ENCODE measurements at regions not wholly inside any gene's neighbourhood (a gene's known extent, or its start where the extent isn't known, plus 50 kb on each side); places are given as distances from the start of the nearest gene placed in this dataset.
"Not testable (repeated sequence)": the region's sequence is repeated elsewhere in the genome, so short reads cannot be mapped to it uniquely, and the experiment has no call there.

GRCh38 chr20:51271289-51271688, 248.4 kb upstream of the KCNG1 start:
- not testable (repeated sequence) for H3K4me3 ChIP-seq (ENCODE audit: insufficient read depth, low read depth, low read length, poor library complexity, severe bottlenecking); H3K27me3 ChIP-seq (replicated peaks; ENCODE audit: control insufficient read depth, insufficient read depth, low read length, poor library complexity, severe bottlenecking); DNase-seq; H3K9me3 ChIP-seq (ENCODE audit: control insufficient read depth, low read length); H3K27ac ChIP-seq (ENCODE audit: insufficient read depth, low read length, poor library complexity, severe bottlenecking); H3K4me1 ChIP-seq (ENCODE audit: control insufficient read depth, insufficient read depth, low read length, poor library complexity, severe bottlenecking); H3K36me3 ChIP-seq (ENCODE audit: control insufficient read depth, insufficient read depth, low read length)

GRCh38 chr20:51269671-51270070, 246.8 kb upstream of the KCNG1 start:
- Histone ChIP-seq H3K9me3 (ENCODE audit: control insufficient read depth, low read length) (no peaks in the 10 kb centered on the region), H3K36me3 (ENCODE audit: control insufficient read depth, insufficient read depth, low read length) (no peaks in the 10 kb centered on the region), H3K4me3 (ENCODE audit: insufficient read depth, low read depth, low read length, poor library complexity, severe bottlenecking) (no peak overlapping the region), H3K27ac (ENCODE audit: insufficient read depth, low read length, poor library complexity, severe bottlenecking) (no peak overlapping the region), H3K4me1 (ENCODE audit: control insufficient read depth, insufficient read depth, low read length, poor library complexity, severe bottlenecking) (no peaks in the 10 kb centered on the region), H3K27me3 (replicated peaks; ENCODE audit: control insufficient read depth, insufficient read depth, low read length, poor library complexity, severe bottlenecking) (no peaks in the 10 kb centered on the region)
- no peak for DNase-seq

DNA sequence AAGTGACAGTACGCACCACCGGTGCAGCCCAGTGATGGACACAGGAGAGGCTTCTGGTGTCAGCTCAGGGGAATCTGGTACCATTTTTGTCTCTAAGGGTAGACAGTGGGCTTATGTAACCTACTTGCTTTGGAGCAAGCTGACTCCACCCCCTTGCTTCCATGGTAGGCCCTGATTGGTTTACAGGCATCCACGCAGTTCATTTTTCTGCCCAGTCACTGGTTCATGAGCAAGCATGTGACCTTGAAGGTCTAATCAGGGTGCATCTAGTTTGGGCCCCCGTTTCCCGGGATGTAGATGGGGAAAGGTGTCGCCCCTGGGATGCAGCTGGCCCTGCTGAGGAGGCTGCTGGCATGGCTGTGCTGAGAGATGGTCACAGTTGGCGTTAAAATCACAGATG, 244.8 kb upstream of the KCNG1 start:
- Histone ChIP-seq H3K4me3 (ENCODE audit: insufficient read depth, low read depth, low read length, poor library complexity, severe bottlenecking) (no peak overlapping the region), H3K36me3 (ENCODE audit: control insufficient read depth, insufficient read depth, low read length) (no peaks in the 10 kb centered on the region), H3K27ac (ENCODE audit: insufficient read depth, low read length, poor library complexity, severe bottlenecking) (no peak overlapping the region), H3K9me3 (ENCODE audit: control insufficient read depth, low read length) (no peaks in the 10 kb centered on the region), H3K4me1 (ENCODE audit: control insufficient read depth, insufficient read depth, low read length, poor library complexity, severe bottlenecking) (no peaks in the 10 kb centered on the region), H3K27me3 (replicated peaks; ENCODE audit: control insufficient read depth, insufficient read depth, low read length, poor library complexity, severe bottlenecking) (no peaks in the 10 kb centered on the region)
- DNase-seq: no peak

DNA sequence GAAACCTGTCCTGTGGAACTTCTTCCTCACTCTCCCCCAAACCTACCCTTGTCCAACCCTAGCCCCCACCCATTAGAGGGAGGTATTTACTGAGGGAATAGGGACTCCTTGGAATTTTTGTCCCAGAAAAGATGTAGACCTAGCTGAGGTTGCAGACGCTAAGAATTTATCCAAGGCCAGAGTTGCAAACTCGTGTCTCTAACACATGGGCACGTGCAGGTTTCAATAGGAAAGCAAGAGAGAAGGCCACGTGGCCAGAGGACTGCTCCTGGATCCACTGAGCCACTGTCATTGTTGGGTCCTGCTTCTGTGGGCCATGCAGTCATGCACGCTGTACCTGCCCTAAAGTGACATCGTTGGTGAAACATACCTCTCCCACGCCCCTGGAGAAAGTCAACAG, 243.4 kb upstream of the KCNG1 start:
- no peaks in the 10 kb centered on the region for H3K27me3 ChIP-seq (replicated peaks; ENCODE audit: control insufficient read depth, insufficient read depth, low read length, poor library complexity, severe bottlenecking)
- no peak overlapping the region for H3K27ac ChIP-seq (ENCODE audit: insufficient read depth, low read length, poor library complexity, severe bottlenecking)

DNA sequence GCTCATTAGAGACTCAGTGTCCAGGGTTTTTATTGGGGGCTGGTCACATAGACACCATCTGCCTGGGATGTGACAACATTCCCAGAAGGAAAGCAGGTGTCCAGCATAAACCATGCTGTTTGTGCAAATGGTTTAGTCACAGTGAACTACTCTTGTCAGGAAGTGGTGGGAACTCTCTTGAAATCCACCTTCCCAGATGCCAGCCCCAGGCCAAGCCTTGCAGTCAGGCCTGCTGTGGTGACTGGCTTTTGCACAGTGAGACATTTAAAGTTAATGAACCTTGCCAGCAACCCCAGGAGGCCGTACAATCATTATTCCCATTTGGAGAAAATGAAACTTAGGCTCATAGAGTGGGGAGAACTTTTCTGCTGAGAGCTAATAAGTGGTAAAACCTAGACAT, 242.5 kb upstream of the KCNG1 start:
- Histone ChIP-seq H3K4me3 (ENCODE audit: insufficient read depth, low read depth, low read length, poor library complexity, severe bottlenecking) (no peak overlapping the region), H3K4me1 (ENCODE audit: control insufficient read depth, insufficient read depth, low read length, poor library complexity, severe bottlenecking) (no peaks in the 10 kb centered on the region), H3K9me3 (ENCODE audit: control insufficient read depth, low read length) (no peaks in the 10 kb centered on the region), H3K27ac (ENCODE audit: insufficient read depth, low read length, poor library complexity, severe bottlenecking) (no peak overlapping the region), H3K27me3 (replicated peaks; ENCODE audit: control insufficient read depth, insufficient read depth, low read length, poor library complexity, severe bottlenecking) (no peaks in the 10 kb centered on the region), H3K36me3 (ENCODE audit: control insufficient read depth, insufficient read depth, low read length) (no peaks in the 10 kb centered on the region)
- no peak for DNase-seq

More for the DNA sequence above, 243.4 kb upstream of the KCNG1 start:
- no peak for DNase-seq
- no peaks in the 10 kb centered on the region for H3K36me3 ChIP-seq (ENCODE audit: control insufficient read depth, insufficient read depth, low read length)
- H3K4me1 ChIP-seq (ENCODE audit: control insufficient read depth, insufficient read depth, low read length, poor library complexity, severe bottlenecking): no peaks in the 10 kb centered on the region
- H3K9me3 ChIP-seq (ENCODE audit: control insufficient read depth, low read length): no peaks in the 10 kb centered on the region
- no peak overlapping the region for H3K4me3 ChIP-seq (ENCODE audit: insufficient read depth, low read depth, low read length, poor library complexity, severe bottlenecking)

DNA sequence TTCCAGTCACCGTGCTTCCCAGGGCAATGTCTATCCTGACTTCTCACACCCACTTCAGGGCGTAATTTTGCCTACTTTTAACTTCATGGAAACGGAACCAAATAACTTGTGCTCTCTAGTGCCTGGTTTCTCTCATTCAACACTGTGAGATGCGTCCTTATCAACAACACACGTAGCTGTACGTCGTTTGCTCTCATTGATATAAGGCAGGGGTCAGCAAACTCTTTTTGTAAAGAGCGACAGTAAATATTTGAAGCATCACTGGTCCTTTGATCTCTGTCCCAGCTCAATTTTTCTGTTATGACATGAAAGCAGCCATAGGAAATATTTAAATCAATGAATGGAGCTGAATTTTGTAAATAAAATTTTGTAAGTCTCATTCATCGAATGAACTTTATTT, 239.3 kb upstream of the KCNG1 start:
- H3K36me3 ChIP-seq (ENCODE audit: control insufficient read depth, insufficient read depth, low read length): no peaks in the 10 kb centered on the region
- H3K4me3 ChIP-seq (ENCODE audit: insufficient read depth, low read depth, low read length, poor library complexity, severe bottlenecking): no peak overlapping the region
- H3K27ac ChIP-seq (ENCODE audit: insufficient read depth, low read length, poor library complexity, severe bottlenecking): no peak overlapping the region
- H3K4me1 ChIP-seq (ENCODE audit: control insufficient read depth, insufficient read depth, low read length, poor library complexity, severe bottlenecking): no peaks in the 10 kb centered on the region
- no peaks in the 10 kb centered on the region for H3K9me3 ChIP-seq (ENCODE audit: control insufficient read depth, low read length)
- H3K27me3 ChIP-seq (replicated peaks; ENCODE audit: control insufficient read depth, insufficient read depth, low read length, poor library complexity, severe bottlenecking): no peaks in the 10 kb centered on the region
- DNase-seq: no peak

GRCh38 chr20:51259455-51259854, 236.5 kb upstream of the KCNG1 start:
- no peak overlapping the region for H3K4me3 ChIP-seq (ENCODE audit: insufficient read depth, low read depth, low read length, poor library complexity, severe bottlenecking)
- H3K36me3 ChIP-seq (ENCODE audit: control insufficient read depth, insufficient read depth, low read length): no peaks in the 10 kb centered on the region
- H3K9me3 ChIP-seq (ENCODE audit: control insufficient read depth, low read length): no peaks in the 10 kb centered on the region
- H3K4me1 ChIP-seq (ENCODE audit: control insufficient read depth, insufficient read depth, low read length, poor library complexity, severe bottlenecking): no peaks in the 10 kb centered on the region
- no peak overlapping the region for H3K27ac ChIP-seq (ENCODE audit: insufficient read depth, low read length, poor library complexity, severe bottlenecking)
- no peaks in the 10 kb centered on the region for H3K27me3 ChIP-seq (replicated peaks; ENCODE audit: control insufficient read depth, insufficient read depth, low read length, poor library complexity, severe bottlenecking)
- DNase-seq: no peak

DNA sequence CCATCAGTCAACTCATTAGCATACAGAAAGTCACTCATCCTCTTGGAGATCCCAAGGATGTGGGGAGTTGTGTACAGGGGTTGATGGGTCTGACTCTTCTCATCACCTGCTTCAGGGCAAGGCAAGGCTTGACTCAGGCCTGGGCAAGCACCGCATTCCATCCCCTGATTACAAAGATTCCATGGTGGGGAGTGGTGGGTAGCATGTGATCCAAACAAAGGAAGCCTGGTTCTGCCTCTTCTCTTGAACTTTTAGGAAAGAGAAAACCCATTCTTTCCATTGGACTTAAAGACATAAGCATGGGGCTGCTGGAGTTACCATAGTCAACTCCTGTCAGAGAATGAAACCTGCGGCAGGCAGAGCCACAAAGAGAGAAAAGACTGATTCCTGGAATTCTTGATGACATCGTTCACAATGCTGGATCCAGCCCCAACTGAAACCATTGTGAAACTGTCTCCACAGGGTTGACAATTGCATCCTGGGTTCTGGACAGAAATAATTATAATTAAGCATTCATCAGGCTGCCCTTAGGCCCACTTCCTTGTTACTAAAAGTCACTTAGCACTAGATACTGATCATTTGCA, 235.8 kb upstream of the KCNG1 start:
- no peaks in the 10 kb centered on the region for H3K27me3 ChIP-seq (replicated peaks; ENCODE audit: control insufficient read depth, insufficient read depth, low read length, poor library complexity, severe bottlenecking)
- no peak overlapping the region for H3K4me3 ChIP-seq (ENCODE audit: insufficient read depth, low read depth, low read length, poor library complexity, severe bottlenecking)
- no peaks in the 10 kb centered on the region for H3K9me3 ChIP-seq (ENCODE audit: control insufficient read depth, low read length)
- no peaks in the 10 kb centered on the region for H3K4me1 ChIP-seq (ENCODE audit: control insufficient read depth, insufficient read depth, low read length, poor library complexity, severe bottlenecking)
- H3K27ac ChIP-seq (ENCODE audit: insufficient read depth, low read length, poor library complexity, severe bottlenecking): no peak overlapping the region
- DNase-seq: no peak
- H3K36me3 ChIP-seq (ENCODE audit: control insufficient read depth, insufficient read depth, low read length): no peaks in the 10 kb centered on the region

DNA sequence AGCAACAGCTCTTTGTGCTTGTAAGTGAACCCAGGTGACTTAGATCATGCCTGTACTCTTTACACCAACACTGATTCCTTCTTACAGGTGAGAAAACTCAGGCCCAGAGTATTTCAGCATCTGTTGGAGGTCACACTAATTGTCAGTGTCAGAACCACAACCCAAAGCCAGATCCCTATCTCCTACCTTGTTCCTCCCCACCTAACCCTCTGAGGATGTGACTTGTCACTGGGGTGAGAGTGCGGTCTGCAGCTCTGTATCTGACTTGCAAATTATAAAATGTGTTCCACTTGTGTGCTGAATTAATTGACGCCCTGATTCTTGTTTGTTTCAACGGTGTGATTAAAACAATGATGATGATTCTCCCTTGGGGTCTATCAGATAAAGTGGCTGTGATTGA, 232.5 kb upstream of the KCNG1 start:
- no peaks in the 10 kb centered on the region for H3K36me3 ChIP-seq (ENCODE audit: control insufficient read depth, insufficient read depth, low read length)
- H3K4me1 ChIP-seq (ENCODE audit: control insufficient read depth, insufficient read depth, low read length, poor library complexity, severe bottlenecking): no peaks in the 10 kb centered on the region
- H3K9me3 ChIP-seq (ENCODE audit: control insufficient read depth, low read length): no peaks in the 10 kb centered on the region
- no peak for DNase-seq
- no peak overlapping the region for H3K4me3 ChIP-seq (ENCODE audit: insufficient read depth, low read depth, low read length, poor library complexity, severe bottlenecking)
- no peak overlapping the region for H3K27ac ChIP-seq (ENCODE audit: insufficient read depth, low read length, poor library complexity, severe bottlenecking)
- H3K27me3 ChIP-seq (replicated peaks; ENCODE audit: control insufficient read depth, insufficient read depth, low read length, poor library complexity, severe bottlenecking): no peaks in the 10 kb centered on the region

DNA sequence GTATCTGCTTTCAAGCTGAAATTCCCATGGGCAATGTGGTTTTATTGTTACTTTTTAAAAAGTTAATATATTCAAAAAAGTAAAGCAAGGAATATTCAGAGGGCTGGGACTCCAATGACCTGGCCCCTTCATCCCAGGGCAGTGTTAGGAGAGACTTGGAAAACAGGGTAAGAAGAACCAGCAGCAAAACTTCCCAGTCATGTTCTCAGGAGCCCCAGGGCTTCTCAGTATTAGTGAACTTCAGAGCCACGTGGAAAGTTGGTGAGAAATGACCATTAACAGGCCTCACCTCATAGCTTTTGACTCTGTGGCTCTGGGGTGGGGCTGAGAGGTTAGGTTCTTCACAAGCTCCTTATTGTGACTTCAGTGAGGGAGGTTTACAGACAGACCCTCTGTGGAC, 230.4 kb upstream of the KCNG1 start:
- no peaks in the 10 kb centered on the region for H3K9me3 ChIP-seq (ENCODE audit: control insufficient read depth, low read length)
- no peak overlapping the region for H3K4me3 ChIP-seq (ENCODE audit: insufficient read depth, low read depth, low read length, poor library complexity, severe bottlenecking)
- H3K36me3 ChIP-seq (ENCODE audit: control insufficient read depth, insufficient read depth, low read length): no peaks in the 10 kb centered on the region
- no peaks in the 10 kb centered on the region for H3K27me3 ChIP-seq (replicated peaks; ENCODE audit: control insufficient read depth, insufficient read depth, low read length, poor library complexity, severe bottlenecking)
- no peaks in the 10 kb centered on the region for H3K4me1 ChIP-seq (ENCODE audit: control insufficient read depth, insufficient read depth, low read length, poor library complexity, severe bottlenecking)
- DNase-seq: no peak
- H3K27ac ChIP-seq (ENCODE audit: insufficient read depth, low read length, poor library complexity, severe bottlenecking): no peak overlapping the region

- H3K27ac ChIP-seq (ENCODE audit: insufficient read depth, low read length, poor library complexity, severe bottlenecking): no peak overlapping the region
- H3K27me3 ChIP-seq (replicated peaks; ENCODE audit: control insufficient read depth, insufficient read depth, low read length, poor library complexity, severe bottlenecking): no peaks in the 10 kb centered on the region
- no peak for DNase-seq
- no peaks in the 10 kb centered on the region for H3K9me3 ChIP-seq (ENCODE audit: control insufficient read depth, low read length)
- no peak overlapping the region for H3K4me3 ChIP-seq (ENCODE audit: insufficient read depth, low read depth, low read length, poor library complexity, severe bottlenecking)
- H3K36me3 ChIP-seq (ENCODE audit: control insufficient read depth, insufficient read depth, low read length): no peaks in the 10 kb centered on the region
- H3K4me1 ChIP-seq (ENCODE audit: control insufficient read depth, insufficient read depth, low read length, poor library complexity, severe bottlenecking): no peaks in the 10 kb centered on the region
Measured at GRCh38 chr20:51249781-51250180, 226.9 kb upstream of the KCNG1 start.
